Neural crest cell (in vitro differentiated cells): ENCODE measurements at regions not wholly inside any gene's neighbourhood (a gene's known extent, or its start where the extent isn't known, plus 50 kb on each side); places are given as distances from the start of the nearest gene placed in this dataset.
"Not testable (repeated sequence)": the region's sequence is repeated elsewhere in the genome, so short reads cannot be mapped to it uniquely, and the experiment has no call there.

Source experiments
- DNase-seq: peaks from one replicate; pipeline ENCODE4 v3.0.0; 2021; ENCODE audit warnings: low read depth, mixed read lengths, low spot score
- H3K27ac Mint-ChIP-seq: one replicate; pipeline ENCODE4 v1.8.0; 2021; ENCODE audit warnings: mild to moderate bottlenecking, mixed read lengths; ENCODE audit not compliant: unreplicated experiment
- H3K27me3 Mint-ChIP-seq: 2 replicates; pipeline ENCODE4 v1.8.0; 2021; ENCODE audit warnings: low read depth, mild to moderate bottlenecking, mixed read lengths
- H3K36me3 Mint-ChIP-seq: 2 replicates; pipeline ENCODE4 v1.8.0; 2021; ENCODE audit warnings: low read depth, mild to moderate bottlenecking, mixed read lengths
- H3K4me1 Mint-ChIP-seq: 2 replicates; pipeline ENCODE4 v1.8.0; 2021; ENCODE audit warnings: mixed read lengths
- H3K4me3 Mint-ChIP-seq: one replicate; pipeline ENCODE4 v1.8.0; 2021; ENCODE audit warnings: mild to moderate bottlenecking, mixed read lengths
- H3K9me3 Mint-ChIP-seq: 2 replicates; pipeline ENCODE4 v1.8.0; 2021; ENCODE audit warnings: mixed read lengths
- TF ChIP-seq, protein P1 (sequence below): fragments of 200-600 bp; sonication (generic); conservative IDR thresholded peaks from 2 replicates; pipeline ENCODE4 v1.5.0; 2021; ENCODE audit warnings: antibody characterized with exemption, mild to moderate bottlenecking

DNA sequence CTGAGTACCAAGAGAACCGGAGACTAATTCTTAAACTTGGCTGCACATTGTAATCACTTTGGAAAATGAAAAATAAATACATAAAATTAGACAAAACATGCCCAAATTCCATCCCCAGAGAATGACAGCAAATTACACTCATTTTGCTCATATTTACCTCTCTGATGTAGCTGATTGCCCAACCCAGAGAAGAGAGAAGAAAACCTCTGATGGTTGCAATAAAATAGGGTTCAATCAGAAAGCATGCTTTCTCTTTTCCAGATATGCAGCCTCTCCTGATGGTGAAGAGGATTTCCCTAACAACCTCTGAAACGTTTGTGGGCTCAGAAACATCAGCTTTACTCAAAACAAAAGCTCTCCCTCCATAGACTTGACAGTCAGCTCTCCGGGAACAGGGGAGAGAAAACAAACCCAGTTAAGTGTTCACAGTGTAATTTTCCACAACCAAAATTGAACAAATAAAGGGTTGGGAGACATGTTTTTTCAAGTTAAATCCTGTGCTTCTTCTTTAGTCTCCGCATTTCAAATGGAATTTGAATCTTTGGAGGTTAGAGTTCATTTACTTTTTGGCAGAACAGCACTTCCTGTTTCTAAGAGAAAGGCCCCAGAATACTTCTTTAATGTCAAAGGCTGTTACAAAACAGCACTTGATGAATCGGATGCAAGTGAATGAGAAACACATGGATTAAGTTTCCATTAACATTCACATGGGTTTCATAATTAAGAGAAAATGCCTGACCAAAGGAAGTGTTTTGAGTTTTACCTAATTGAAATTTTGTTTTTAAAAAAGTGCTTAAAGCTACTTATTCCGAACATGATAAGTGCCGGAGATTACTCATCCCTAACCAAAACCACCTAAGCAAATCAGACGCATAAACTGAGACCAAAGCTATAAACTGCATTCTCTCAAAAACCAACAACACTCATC, 570.1 kb upstream of the SYT4 start:
- TF ChIP-seq, protein P1, sequence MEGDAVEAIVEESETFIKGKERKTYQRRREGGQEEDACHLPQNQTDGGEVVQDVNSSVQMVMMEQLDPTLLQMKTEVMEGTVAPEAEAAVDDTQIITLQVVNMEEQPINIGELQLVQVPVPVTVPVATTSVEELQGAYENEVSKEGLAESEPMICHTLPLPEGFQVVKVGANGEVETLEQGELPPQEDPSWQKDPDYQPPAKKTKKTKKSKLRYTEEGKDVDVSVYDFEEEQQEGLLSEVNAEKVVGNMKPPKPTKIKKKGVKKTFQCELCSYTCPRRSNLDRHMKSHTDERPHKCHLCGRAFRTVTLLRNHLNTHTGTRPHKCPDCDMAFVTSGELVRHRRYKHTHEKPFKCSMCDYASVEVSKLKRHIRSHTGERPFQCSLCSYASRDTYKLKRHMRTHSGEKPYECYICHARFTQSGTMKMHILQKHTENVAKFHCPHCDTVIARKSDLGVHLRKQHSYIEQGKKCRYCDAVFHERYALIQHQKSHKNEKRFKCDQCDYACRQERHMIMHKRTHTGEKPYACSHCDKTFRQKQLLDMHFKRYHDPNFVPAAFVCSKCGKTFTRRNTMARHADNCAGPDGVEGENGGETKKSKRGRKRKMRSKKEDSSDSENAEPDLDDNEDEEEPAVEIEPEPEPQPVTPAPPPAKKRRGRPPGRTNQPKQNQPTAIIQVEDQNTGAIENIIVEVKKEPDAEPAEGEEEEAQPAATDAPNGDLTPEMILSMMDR = no peak
- no peaks in the 10 kb centered on the region for H3K36me3 Mint-ChIP-seq
- H3K9me3 Mint-ChIP-seq = peaks cover 3% of the 10 kb centered on the region
- H3K4me3 Mint-ChIP-seq = no peak overlapping the region
- H3K27ac Mint-ChIP-seq = peak overlapping the region; percentile 94
- DNase-seq = no peak
- H3K27me3 Mint-ChIP-seq = no peaks in the 10 kb centered on the region
- H3K4me1 Mint-ChIP-seq = peaks cover 24% of the 10 kb centered on the region

DNA sequence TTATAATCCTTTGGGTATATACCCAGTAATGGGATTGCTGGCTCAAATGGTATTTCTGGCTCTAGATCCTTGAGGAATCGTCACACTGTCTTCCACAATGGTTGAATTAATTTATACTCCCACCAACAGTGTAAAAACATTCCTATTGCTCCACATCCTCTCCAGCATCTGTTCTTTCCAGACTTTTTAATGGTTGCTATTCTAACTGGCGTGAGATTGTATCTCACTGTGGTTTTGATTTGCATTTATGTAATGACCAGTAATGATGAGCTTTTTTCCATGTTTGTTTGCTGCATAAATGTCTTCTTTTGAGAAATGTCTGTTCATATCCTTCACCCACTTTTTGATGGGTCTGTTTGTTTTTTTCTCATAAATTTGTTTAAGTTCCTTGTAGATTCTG, 572.5 kb upstream of the SYT4 start:
- H3K27ac Mint-ChIP-seq, H3K4me3 Mint-ChIP-seq, H3K9me3 Mint-ChIP-seq, DNase-seq, H3K36me3 Mint-ChIP-seq, H3K27me3 Mint-ChIP-seq: not testable (repeated sequence)
- peaks cover 24% of the 10 kb centered on the region for H3K4me1 Mint-ChIP-seq

DNA sequence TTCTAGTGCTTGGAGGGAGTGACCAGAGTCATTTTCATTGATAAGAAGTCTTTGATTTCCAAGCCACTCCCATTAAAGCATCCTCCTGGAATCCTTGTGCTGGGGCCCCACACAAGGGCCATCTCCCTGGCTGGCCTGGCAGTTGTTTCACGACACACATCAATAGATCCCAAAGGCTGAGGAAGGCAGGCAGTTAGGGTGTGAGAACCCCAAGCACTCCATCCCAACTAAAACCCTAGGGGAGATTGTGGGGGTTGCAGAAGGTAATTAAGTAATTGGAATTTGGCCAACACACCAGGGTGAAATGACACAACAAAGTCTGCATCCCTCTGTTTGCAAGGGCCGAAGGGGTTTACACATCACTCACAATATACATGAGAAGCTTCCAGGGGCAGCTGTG, 578.1 kb upstream of the SYT4 start:
- H3K4me1 Mint-ChIP-seq = no peaks in the 10 kb centered on the region
- no peaks in the 10 kb centered on the region for H3K9me3 Mint-ChIP-seq
- no peak for DNase-seq
- no peaks in the 10 kb centered on the region for H3K36me3 Mint-ChIP-seq
- H3K27me3 Mint-ChIP-seq = no peaks in the 10 kb centered on the region
- TF ChIP-seq, protein P1 = no peak
- H3K27ac Mint-ChIP-seq = no peak overlapping the region
- H3K4me3 Mint-ChIP-seq = no peak overlapping the region

DNA sequence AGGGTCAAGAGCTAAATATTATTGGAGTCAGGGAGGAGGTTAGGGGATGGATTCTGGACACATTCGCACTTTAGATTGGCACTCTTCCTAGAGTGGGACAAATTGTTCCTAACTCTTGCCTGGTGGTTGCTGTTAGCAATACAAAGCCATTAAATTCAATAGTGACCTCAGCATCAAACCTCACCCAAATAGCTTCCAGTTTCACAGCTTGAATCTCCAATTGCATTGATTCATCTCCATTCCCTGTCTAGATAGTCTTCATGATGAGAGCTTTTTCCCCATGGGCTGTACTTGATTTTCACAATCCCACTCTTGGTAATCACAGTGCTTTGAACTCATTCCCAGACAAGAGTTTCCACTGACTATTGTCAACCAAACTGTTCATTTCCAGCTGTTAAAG, 585.9 kb upstream of the SYT4 start:
- Mint-ChIP-seq H3K27me3 (no peaks in the 10 kb centered on the region), H3K27ac (no peak overlapping the region), H3K4me3 (no peak overlapping the region), H3K4me1 (peaks cover 4% of the 10 kb centered on the region), H3K36me3 (no peaks in the 10 kb centered on the region), H3K9me3 (no peaks in the 10 kb centered on the region)
- DNase-seq = no peak
- TF ChIP-seq, protein P1 = no peak

DNA sequence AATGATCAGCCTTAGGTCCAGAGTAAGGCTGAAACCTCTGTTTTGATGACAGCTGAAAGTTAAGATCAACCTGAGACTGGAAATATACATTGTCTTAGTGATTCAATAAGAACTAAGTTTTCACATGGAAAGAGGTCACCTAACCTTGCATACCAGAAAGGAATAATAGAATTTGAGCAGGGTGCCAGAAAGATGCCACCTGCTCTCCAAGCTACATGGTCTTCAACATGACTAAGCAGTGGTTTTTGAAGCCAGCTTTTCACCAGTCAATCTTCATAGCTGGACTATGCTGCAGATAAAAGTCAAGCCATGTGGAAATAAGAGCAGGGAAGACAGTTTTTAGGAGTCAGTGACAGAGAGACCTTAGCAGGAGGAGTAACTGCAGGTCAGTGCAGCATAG, 589.4 kb upstream of the SYT4 start:
- H3K27me3 Mint-ChIP-seq = no peaks in the 10 kb centered on the region
- DNase-seq = no peak
- no peak overlapping the region for H3K4me3 Mint-ChIP-seq
- TF ChIP-seq, protein P1 = no peak
- no peaks in the 10 kb centered on the region for H3K9me3 Mint-ChIP-seq
- no peak overlapping the region for H3K27ac Mint-ChIP-seq
- no peaks in the 10 kb centered on the region for H3K36me3 Mint-ChIP-seq
- peaks cover 4% of the 10 kb centered on the region for H3K4me1 Mint-ChIP-seq

DNA sequence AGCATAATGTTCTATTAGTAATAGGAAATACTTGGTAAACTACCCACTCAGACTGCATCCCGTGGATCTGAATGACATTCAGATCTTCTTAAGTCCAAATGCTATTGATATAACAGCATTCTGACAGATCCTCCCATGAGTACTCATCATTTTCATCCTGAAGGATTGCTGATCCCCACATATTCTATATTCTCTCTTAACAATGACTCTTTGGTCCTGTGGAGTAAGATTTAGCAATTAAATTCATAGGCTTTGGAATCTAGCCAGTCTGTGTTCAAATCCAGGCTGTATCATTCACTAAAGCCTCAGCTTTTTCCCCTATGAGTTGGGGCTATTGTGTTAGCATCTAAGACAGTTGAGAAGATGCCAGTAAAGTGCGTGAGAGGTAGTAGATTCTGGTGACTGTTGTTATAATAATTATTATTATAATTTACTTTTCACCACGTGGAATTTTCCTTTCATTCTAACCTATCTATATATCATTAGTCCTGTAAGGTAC, 591.3 kb upstream of the SYT4 start:
- Mint-ChIP-seq H3K4me1 (peaks cover 4% of the 10 kb centered on the region), H3K9me3 (no peaks in the 10 kb centered on the region), H3K4me3 (no peak overlapping the region), H3K36me3 (no peaks in the 10 kb centered on the region), H3K27ac (no peak overlapping the region), H3K27me3 (no peaks in the 10 kb centered on the region)
- no peak for DNase-seq
- TF ChIP-seq, protein P1 = no peak
